ENCODE measurements at regions not wholly inside any gene's neighbourhood (a gene's known extent, or its start where the extent isn't known, plus 50 kb on each side); places are given as distances from the start of the nearest gene placed in this dataset.

DNA sequence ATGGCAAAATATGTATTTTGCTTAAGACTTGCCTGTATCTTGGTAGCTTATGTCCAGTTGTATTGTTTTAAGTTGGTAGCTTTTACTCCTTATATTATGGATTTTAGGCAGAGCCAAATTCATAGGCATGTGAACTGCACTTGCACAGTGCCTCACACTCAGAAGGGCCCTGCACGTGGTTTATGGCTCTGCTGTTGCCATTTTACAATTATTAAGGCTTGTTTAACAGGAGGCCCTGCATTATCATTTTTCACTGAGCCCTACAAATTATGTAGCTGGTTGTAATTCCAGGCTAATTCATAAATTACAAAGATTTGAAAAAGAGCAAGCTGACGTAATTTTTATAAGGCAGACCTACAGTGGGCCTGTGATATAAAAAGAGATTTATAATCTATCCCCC lies 537.6 kb upstream of the UBE2E2 start:
- TF ChIP-seq, protein P1, sequence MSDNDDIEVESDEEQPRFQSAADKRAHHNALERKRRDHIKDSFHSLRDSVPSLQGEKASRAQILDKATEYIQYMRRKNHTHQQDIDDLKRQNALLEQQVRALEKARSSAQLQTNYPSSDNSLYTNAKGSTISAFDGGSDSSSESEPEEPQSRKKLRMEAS (IDR thresholded peaks at IDR 0.05) = no peak
- TF ChIP-seq ZNF615 (CRISPR knock-in tag; IDR thresholded peaks at IDR 0.05; ENCODE audit: borderline replicate concordance) (no peak), IRF2 (CRISPR knock-in tag; IDR thresholded peaks at IDR 0.05) (no peak), RAD51 (IDR thresholded peaks at IDR 0.05; ENCODE audit: borderline replicate concordance) (no peak), ATF1 (CRISPR knock-in tag; IDR thresholded peaks at IDR 0.05) (no peak), POLR2AphosphoS5 (IDR thresholded peaks at IDR 0.05; ENCODE audit: low read depth, low read length) (no peak), POLR2A (IDR thresholded peaks at IDR 0.05; ENCODE audit: insufficient read depth in 1 of 2, low read depth in 2 of 2, low read length in 2 of 2) (no peak), SP2 (CRISPR knock-in tag; IDR thresholded peaks at IDR 0.05) (no peak)
- TF ChIP-seq, protein P2, sequence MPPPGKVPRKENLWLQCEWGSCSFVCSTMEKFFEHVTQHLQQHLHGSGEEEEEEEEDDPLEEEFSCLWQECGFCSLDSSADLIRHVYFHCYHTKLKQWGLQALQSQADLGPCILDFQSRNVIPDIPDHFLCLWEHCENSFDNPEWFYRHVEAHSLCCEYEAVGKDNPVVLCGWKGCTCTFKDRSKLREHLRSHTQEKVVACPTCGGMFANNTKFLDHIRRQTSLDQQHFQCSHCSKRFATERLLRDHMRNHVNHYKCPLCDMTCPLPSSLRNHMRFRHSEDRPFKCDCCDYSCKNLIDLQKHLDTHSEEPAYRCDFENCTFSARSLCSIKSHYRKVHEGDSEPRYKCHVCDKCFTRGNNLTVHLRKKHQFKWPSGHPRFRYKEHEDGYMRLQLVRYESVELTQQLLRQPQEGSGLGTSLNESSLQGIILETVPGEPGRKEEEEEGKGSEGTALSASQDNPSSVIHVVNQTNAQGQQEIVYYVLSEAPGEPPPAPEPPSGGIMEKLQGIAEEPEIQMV (CRISPR knock-in tag; IDR thresholded peaks at IDR 0.05; ENCODE audit: low read depth) = no peak
- TF ChIP-seq, protein P3, sequence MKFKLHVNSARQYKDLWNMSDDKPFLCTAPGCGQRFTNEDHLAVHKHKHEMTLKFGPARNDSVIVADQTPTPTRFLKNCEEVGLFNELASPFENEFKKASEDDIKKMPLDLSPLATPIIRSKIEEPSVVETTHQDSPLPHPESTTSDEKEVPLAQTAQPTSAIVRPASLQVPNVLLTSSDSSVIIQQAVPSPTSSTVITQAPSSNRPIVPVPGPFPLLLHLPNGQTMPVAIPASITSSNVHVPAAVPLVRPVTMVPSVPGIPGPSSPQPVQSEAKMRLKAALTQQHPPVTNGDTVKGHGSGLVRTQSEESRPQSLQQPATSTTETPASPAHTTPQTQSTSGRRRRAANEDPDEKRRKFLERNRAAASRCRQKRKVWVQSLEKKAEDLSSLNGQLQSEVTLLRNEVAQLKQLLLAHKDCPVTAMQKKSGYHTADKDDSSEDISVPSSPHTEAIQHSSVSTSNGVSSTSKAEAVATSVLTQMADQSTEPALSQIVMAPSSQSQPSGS (CRISPR knock-in tag; IDR thresholded peaks at IDR 0.05) = no peak
- TF ChIP-seq, protein P4, sequence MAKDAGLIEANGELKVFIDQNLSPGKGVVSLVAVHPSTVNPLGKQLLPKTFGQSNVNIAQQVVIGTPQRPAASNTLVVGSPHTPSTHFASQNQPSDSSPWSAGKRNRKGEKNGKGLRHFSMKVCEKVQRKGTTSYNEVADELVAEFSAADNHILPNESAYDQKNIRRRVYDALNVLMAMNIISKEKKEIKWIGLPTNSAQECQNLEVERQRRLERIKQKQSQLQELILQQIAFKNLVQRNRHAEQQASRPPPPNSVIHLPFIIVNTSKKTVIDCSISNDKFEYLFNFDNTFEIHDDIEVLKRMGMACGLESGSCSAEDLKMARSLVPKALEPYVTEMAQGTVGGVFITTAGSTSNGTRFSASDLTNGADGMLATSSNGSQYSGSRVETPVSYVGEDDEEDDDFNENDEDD (CRISPR knock-in tag; IDR thresholded peaks at IDR 0.05; ENCODE audit: borderline replicate concordance) = no peak
- TF ChIP-seq, protein P5, sequence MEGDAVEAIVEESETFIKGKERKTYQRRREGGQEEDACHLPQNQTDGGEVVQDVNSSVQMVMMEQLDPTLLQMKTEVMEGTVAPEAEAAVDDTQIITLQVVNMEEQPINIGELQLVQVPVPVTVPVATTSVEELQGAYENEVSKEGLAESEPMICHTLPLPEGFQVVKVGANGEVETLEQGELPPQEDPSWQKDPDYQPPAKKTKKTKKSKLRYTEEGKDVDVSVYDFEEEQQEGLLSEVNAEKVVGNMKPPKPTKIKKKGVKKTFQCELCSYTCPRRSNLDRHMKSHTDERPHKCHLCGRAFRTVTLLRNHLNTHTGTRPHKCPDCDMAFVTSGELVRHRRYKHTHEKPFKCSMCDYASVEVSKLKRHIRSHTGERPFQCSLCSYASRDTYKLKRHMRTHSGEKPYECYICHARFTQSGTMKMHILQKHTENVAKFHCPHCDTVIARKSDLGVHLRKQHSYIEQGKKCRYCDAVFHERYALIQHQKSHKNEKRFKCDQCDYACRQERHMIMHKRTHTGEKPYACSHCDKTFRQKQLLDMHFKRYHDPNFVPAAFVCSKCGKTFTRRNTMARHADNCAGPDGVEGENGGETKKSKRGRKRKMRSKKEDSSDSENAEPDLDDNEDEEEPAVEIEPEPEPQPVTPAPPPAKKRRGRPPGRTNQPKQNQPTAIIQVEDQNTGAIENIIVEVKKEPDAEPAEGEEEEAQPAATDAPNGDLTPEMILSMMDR (CRISPR knock-in tag; IDR thresholded peaks at IDR 0.05) = no peak

Measured in HepG2 (cell line).